HepG2 (cell line): ENCODE measurements at regions not wholly inside any gene's neighbourhood (a gene's known extent, or its start where the extent isn't known, plus 50 kb on each side); places are given as distances from the start of the nearest gene placed in this dataset.

Source experiments
- KLF15 ChIP-seq: sonication (generic); formaldehyde crosslinking; IDR thresholded peaks from 2 replicates; pipeline ENCODE4 v1.8.1; 2023; ENCODE audit warnings: borderline replicate concordance, mild to moderate bottlenecking, inconsistent platforms, missing genetic modification reagents, mixed read lengths
- RELA ChIP-seq: sonication (generic); formaldehyde crosslinking; IDR thresholded peaks from 2 replicates; pipeline ENCODE4 v1.4.0; 2020; ENCODE audit warnings: missing genetic modification reagents
- SMAD9 ChIP-seq: sonication (generic); formaldehyde crosslinking; IDR thresholded peaks from 2 replicates; pipeline ENCODE4 v1.5.1; 2020; ENCODE audit warnings: mild to moderate bottlenecking, missing genetic modification reagents
- ZFP36L1 ChIP-seq: sonication (generic); formaldehyde crosslinking; IDR thresholded peaks from 2 replicates; pipeline ENCODE4 v1.8.0; 2022; ENCODE audit warnings: mild to moderate bottlenecking, missing genetic modification reagents, moderate library complexity
- ZNF350 ChIP-seq: sonication (generic); formaldehyde crosslinking; IDR thresholded peaks from 2 replicates; pipeline ENCODE4 v1.4.0; 2020; ENCODE audit warnings: mild to moderate bottlenecking, low read depth, missing genetic modification reagents, borderline replicate concordance
- ZNF441 ChIP-seq: sonication (generic); formaldehyde crosslinking; IDR thresholded peaks from 2 replicates; pipeline ENCODE4 v1.7.0; 2021; ENCODE audit warnings: missing genetic modification reagents, borderline replicate concordance
- TF ChIP-seq, protein P1 (sequence below), 2 experiments: fragments of 450-650 bp in 1 of 2; sonication (generic) in 1 of 2; formaldehyde crosslinking in 1 of 2; IDR thresholded peaks; 2 replicates each; pipeline versions ENCODE4 v1.6.1 to v1.8.0; 2016 to 2022; ENCODE audit warnings: antibody characterized with exemption in 1 of 2, mild to moderate bottlenecking in 1 of 2, missing genetic modification reagents in 1 of 2
- TF ChIP-seq, protein P2 (sequence below): sonication (generic); formaldehyde crosslinking; IDR thresholded peaks from 2 replicates; pipeline ENCODE4 v1.5.1; 2020; ENCODE audit warnings: missing genetic modification reagents, mild to moderate bottlenecking, borderline replicate concordance
- TF ChIP-seq, protein P3 (sequence below): conservative IDR thresholded peaks from 2 replicates; pipeline ENCODE4 v1.6.1; 2018; ENCODE audit warnings: missing genetic modification reagents
- TF ChIP-seq, protein P4 (sequence below): sonication (generic); formaldehyde crosslinking; conservative IDR thresholded peaks from 2 replicates; pipeline ENCODE4 v1.8.0; 2022; ENCODE audit warnings: missing genetic modification reagents
- TF ChIP-seq, protein P5 (sequence below): sonication (generic); formaldehyde crosslinking; IDR thresholded peaks from 2 replicates; pipeline ENCODE4 v1.8.1; 2022; ENCODE audit warnings: mild to moderate bottlenecking, missing genetic modification reagents
- TF ChIP-seq, protein P6 (sequence below): sonication (generic); formaldehyde crosslinking; IDR thresholded peaks from 2 replicates; pipeline ENCODE4 v1.5.0; 2020; ENCODE audit warnings: mild to moderate bottlenecking, low read depth, missing genetic modification reagents, borderline replicate concordance

DNA sequence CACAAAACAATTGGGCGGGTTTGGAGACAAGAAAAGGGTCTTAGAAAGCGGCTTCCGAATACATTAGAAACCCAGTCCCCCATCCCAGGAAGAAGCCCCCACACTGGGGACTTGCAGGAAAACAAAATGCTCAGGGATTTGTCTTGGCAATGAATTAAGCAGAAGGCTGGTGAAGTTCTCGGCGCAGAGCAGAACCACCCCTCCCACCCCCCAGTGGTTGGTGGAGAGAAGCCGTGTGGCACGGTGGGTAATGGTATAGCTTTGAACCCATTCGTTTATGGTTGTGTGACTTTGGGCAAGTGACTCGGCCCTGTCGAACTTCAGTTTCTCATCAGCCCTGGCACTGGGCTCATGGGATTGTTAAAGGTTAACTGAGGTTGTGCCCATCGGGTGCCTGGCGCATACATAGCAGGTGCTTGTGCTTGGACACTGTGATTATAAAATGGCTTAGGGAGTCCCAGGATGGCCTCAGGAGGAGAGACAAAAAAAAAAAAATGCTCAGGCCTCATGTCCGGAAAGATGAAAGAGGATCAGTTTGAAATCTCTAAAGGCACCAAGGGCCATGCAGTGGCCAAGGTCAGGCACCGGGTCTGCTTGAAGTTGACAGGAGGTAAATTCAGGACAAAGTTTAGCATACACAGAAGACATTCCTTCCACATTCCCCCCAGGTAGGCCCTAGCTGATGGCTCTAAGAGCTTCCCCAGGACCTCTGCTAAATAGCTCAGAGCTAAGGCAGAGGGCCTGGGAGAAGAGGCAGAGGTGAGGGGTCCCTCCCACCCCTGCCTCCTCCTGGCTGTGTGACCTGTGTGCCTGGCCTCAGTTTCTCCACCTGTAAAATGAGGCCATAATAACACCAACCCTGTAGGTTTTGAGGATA is 120.1 kb upstream of the PTPN1 start (continued):
- TF ChIP-seq, protein P1, sequence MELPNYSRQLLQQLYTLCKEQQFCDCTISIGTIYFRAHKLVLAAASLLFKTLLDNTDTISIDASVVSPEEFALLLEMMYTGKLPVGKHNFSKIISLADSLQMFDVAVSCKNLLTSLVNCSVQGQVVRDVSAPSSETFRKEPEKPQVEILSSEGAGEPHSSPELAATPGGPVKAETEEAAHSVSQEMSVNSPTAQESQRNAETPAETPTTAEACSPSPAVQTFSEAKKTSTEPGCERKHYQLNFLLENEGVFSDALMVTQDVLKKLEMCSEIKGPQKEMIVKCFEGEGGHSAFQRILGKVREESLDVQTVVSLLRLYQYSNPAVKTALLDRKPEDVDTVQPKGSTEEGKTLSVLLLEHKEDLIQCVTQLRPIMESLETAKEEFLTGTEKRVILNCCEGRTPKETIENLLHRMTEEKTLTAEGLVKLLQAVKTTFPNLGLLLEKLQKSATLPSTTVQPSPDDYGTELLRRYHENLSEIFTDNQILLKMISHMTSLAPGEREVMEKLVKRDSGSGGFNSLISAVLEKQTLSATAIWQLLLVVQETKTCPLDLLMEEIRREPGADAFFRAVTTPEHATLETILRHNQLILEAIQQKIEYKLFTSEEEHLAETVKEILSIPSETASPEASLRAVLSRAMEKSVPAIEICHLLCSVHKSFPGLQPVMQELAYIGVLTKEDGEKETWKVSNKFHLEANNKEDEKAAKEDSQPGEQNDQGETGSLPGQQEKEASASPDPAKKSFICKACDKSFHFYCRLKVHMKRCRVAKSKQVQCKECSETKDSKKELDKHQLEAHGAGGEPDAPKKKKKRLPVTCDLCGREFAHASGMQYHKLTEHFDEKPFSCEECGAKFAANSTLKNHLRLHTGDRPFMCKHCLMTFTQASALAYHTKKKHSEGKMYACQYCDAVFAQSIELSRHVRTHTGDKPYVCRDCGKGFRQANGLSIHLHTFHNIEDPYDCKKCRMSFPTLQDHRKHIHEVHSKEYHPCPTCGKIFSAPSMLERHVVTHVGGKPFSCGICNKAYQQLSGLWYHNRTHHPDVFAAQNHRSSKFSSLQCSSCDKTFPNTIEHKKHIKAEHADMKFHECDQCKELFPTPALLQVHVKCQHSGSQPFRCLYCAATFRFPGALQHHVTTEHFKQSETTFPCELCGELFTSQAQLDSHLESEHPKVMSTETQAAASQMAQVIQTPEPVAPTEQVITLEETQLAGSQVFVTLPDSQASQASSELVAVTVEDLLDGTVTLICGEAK (IDR thresholded peaks at IDR 0.05): no peak
- TF ChIP-seq, protein P1 (CRISPR knock-in tag; IDR thresholded peaks at IDR 0.05): peak; percentile 83
- TF ChIP-seq ZNF441 (CRISPR knock-in tag) (peak; percentile 67; the same call in 1 of the 2 replicates), SMAD9 (CRISPR knock-in tag) (peak; percentile 41; the same call in 1 of the 2 replicates), RELA (CRISPR knock-in tag) (peak; percentile 95), ZFP36L1 (no peak), ZNF350 (CRISPR knock-in tag) (peak; percentile 73), KLF15 (CRISPR knock-in tag) (peak; percentile 29; the same call in 1 of the 2 replicates)
- TF ChIP-seq, protein P2, sequence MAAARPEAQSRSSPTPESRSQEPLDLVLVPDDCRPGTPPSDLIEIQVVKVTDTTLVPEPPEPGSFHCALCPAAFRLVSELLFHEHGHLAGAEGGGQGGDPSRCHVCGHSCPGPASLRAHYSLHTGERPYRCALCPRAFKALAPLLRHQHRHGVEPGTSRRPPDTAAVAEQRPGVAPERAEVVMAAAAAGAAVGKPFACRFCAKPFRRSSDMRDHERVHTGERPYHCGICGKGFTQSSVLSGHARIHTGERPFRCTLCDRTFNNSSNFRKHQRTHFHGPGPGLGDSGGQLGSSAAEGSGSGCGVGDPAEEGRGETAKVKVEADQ (CRISPR knock-in tag): peak; percentile 78; the same call in 1 of the 2 replicates
- TF ChIP-seq, protein P3, sequence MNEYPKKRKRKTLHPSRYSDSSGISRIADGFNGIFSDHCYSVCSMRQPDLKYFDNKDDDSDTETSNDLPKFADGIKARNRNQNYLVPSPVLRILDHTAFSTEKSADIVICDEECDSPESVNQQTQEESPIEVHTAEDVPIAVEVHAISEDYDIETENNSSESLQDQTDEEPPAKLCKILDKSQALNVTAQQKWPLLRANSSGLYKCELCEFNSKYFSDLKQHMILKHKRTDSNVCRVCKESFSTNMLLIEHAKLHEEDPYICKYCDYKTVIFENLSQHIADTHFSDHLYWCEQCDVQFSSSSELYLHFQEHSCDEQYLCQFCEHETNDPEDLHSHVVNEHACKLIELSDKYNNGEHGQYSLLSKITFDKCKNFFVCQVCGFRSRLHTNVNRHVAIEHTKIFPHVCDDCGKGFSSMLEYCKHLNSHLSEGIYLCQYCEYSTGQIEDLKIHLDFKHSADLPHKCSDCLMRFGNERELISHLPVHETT (CRISPR knock-in tag): peak; percentile 65
- TF ChIP-seq, protein P4, sequence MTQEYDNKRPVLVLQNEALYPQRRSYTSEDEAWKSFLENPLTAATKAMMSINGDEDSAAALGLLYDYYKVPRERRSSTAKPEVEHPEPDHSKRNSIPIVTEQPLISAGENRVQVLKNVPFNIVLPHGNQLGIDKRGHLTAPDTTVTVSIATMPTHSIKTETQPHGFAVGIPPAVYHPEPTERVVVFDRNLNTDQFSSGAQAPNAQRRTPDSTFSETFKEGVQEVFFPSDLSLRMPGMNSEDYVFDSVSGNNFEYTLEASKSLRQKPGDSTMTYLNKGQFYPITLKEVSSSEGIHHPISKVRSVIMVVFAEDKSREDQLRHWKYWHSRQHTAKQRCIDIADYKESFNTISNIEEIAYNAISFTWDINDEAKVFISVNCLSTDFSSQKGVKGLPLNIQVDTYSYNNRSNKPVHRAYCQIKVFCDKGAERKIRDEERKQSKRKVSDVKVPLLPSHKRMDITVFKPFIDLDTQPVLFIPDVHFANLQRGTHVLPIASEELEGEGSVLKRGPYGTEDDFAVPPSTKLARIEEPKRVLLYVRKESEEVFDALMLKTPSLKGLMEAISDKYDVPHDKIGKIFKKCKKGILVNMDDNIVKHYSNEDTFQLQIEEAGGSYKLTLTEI: no peak
- TF ChIP-seq, protein P5, sequence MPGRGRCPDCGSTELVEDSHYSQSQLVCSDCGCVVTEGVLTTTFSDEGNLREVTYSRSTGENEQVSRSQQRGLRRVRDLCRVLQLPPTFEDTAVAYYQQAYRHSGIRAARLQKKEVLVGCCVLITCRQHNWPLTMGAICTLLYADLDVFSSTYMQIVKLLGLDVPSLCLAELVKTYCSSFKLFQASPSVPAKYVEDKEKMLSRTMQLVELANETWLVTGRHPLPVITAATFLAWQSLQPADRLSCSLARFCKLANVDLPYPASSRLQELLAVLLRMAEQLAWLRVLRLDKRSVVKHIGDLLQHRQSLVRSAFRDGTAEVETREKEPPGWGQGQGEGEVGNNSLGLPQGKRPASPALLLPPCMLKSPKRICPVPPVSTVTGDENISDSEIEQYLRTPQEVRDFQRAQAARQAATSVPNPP: peak; percentile 93
- TF ChIP-seq, protein P6, sequence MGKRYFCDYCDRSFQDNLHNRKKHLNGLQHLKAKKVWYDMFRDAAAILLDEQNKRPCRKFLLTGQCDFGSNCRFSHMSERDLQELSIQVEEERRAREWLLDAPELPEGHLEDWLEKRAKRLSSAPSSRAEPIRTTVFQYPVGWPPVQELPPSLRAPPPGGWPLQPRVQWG (CRISPR knock-in tag): no peak
